Lower leg skin (tissue), 4 donors: ENCODE measurements at regions not wholly inside any gene's neighbourhood (a gene's known extent, or its start where the extent isn't known, plus 50 kb on each side); places are given as distances from the start of the nearest gene placed in this dataset.

Experiments
- DNase-seq, 2 donors: peaks; one replicate each; pipeline ENCODE4 v3.0.0-alpha.2; 2019; ENCODE audit warnings: low spot score in 2 of 2
- H3K4me3 ChIP-seq: fragments of 200-600 bp; sonication (generic); 2 replicates; pipeline ENCODE4 v1.5.1; 2017; ENCODE audit warnings: mild to moderate bottlenecking, low read depth; ENCODE audit not compliant: poor library complexity, severe bottlenecking
- CTCF ChIP-seq, 3 donors: fragments of 450-650 bp; IDR thresholded peaks; one replicate each; pipeline ENCODE4 v1.5.1; 2016; ENCODE audit warnings: antibody characterized with exemption in 3 of 3, mild to moderate bottlenecking in 3 of 3, moderate library complexity in 2 of 3
- POLR2A ChIP-seq, 2 donors: fragments of 450-650 bp; IDR thresholded peaks; one replicate each; pipeline ENCODE4 v1.6.1; 2016 to 2017; ENCODE audit warnings: antibody characterized with exemption in 2 of 2, mild to moderate bottlenecking in 1 of 2, moderate library complexity in 1 of 2
- WGBS, 2 donors: methylation state at CpG; one replicate each; pipeline ENCODE4 v1.1.5; 2018; 5-methylcytosine and 5-hydroxymethylcytosine counted together
- intact Hi-C: fragments of 100-400 bp; cut with DNase I; formaldehyde crosslinking; loops from one replicate; pipeline ENCODE4 v1.15.0; 2023; ENCODE audit warnings: low total_unique reads

DNA sequence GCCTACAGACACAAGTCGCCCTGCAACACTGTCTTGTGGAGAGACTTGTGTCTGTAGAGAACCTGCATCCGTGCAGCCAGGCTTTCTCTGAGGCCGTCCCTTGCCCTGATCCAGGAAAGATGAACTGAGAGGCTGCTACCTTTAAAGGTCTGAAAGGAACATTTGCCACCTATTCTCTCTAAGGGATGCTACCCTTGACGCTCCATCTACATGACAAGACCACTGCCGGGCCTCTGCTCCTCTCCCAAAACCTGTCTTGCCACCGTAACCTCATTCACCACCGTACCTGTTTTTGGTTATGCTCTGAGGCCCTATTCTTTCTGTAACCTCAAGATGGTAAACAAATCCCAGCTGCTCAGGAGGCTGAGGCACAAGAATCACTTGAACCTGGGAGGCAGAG is 73.9 kb downstream of the FOXF2 start:
- no peak for DNase-seq
- no peak for TF ChIP-seq CTCF (IDR thresholded peaks at IDR 0.05)
- 81 to 84% methylated on average over 7 of the region's 7 CpGs for WGBS, 2 donors
- intact Hi-C loops, result no loop called here
- no peak overlapping the region for H3K4me3 ChIP-seq

DNA sequence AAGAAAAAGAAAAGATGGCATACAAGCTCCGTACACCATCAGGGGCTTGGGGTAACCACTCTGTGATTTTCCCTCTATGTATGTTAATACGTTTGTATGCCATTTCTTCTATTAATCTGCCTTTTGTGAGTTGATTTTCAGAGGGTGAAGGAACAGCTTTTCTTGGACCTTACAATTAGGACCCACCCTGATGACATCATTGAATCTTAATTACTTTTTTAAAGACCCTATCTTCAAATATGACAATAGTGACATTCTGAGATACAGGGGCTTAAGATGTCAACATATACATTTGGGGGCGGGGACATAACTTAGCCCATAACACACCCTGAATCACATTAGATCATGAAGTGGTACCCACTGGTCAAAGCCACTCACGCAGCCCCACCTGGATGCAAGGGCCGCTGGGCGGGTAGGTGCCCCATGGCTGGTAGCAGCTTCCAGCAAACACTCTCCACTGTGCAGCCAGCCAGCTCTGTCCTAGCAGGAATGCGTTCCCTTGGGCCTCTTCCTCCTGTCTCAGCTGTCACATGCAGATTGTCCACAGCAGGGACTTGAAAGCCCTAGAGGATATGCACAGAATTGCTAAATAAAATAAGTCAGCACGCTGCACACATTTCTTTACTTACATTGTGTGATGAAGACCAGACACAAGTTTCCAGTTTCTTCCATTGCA is 74.5 kb downstream of the FOXF2 start:
- no peak for DNase-seq
- TF ChIP-seq CTCF (IDR thresholded peaks at IDR 0.05) (no peak), POLR2A (IDR thresholded peaks at IDR 0.05) (no peak)
- WGBS, 2 donors, result 82 to 86% methylated on average over 8 of the region's 8 CpGs
- intact Hi-C loops, result no loop called here
- H3K4me3 ChIP-seq, result no peak overlapping the region

GRCh38 chr6:1464781-1465370 is 75.5 kb downstream of the FOXF2 start:
- intact Hi-C loops, result no loop called here
- H3K4me3 ChIP-seq, result no peak overlapping the region
- TF ChIP-seq POLR2A (IDR thresholded peaks at IDR 0.05) (no peak), CTCF (IDR thresholded peaks at IDR 0.05) (no peak)
- 51 to 57% methylated on average over 7 of the region's 7 CpGs for WGBS, 2 donors
- DNase-seq, result no peak

- 57 to 61% methylated on average over 7 of the region's 7 CpGs for WGBS, 2 donors
- TF ChIP-seq POLR2A (IDR thresholded peaks at IDR 0.05), result no peak
- TF ChIP-seq CTCF (IDR thresholded peaks at IDR 0.05), result no peak
- H3K4me3 ChIP-seq, result no peak overlapping the region
- no peak for DNase-seq
- intact Hi-C loops, result no loop called here
Observed at GRCh38 chr6:1468126-1468525, 78.8 kb downstream of the FOXF2 start.

DNA sequence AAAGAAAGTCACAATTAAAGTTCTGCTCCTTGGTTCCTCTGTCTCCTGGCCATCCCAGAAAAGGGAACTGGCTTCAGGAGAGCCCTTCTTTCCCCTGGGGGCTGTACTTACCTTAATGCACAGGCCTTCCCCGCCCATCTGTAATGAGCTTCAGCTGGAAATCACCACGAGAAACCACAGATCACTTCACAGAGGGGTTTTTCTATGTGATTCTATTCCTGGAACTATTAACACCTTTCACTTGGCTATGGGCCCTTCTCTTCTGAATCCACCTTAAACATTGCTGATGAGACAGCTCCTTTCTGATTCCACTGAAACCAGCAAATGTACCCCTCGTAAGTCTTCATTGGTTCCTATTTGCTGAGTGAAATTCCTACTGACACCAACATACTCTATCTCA is 80.7 kb downstream of the FOXF2 start:
- WGBS, 2 donors, result 35 to 59% methylated on average over 3 of the region's 3 CpGs

GRCh38 chr6:1472643-1473042 is 83.3 kb downstream of the FOXF2 start:
- H3K4me3 ChIP-seq, result no peak overlapping the region
- TF ChIP-seq CTCF (IDR thresholded peaks at IDR 0.05) (no peak), POLR2A (IDR thresholded peaks at IDR 0.05) (no peak)
- intact Hi-C loops, result no loop called here
- DNase-seq, result no peak

More for the DNA sequence above, 80.7 kb downstream of the FOXF2 start:
- no peak for DNase-seq
- intact Hi-C loops, result no loop called here
- no peak overlapping the region for H3K4me3 ChIP-seq
- TF ChIP-seq POLR2A (IDR thresholded peaks at IDR 0.05), result no peak
